ENCODE measurements at regions not wholly inside any gene's neighbourhood (a gene's known extent, or its start where the extent isn't known, plus 50 kb on each side); places are given as distances from the start of the nearest gene placed in this dataset.

DNA sequence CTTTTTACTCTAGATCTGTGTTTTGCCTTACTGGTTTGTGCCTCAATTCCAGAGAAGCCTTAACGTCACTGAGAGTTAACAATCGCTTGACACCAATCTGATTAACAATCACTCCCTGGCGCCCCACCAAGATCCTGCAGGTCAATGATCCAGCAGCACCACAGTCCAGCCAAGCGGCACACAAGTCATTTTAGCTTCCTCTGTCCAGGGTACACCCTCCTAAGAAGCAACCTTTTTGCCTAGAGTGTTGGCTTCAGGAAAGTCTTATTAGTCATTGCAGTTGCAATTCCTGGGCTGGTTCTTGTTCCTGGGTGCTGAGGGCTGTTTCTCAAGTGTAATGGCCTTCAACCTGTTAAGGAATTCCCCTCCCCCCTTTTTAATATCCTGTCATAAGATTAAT is 323.0 kb upstream of the USP25 start:
- TF ChIP-seq EZH2 (IDR thresholded peaks at IDR 0.05; ENCODE audit: insufficient read depth, poor library complexity, severe bottlenecking) (no peak), EZH2phosphoT487 (IDR thresholded peaks at IDR 0.05; ENCODE audit: insufficient read depth, low read depth) (no peak)
